ENCODE measurements at regions not wholly inside any gene's neighbourhood (a gene's known extent, or its start where the extent isn't known, plus 50 kb on each side); places are given as distances from the start of the nearest gene placed in this dataset.
A peak's percentile ranks its signal among the peaks of the same experiment; 100 is the strongest.
"Not testable (repeated sequence)": the region's sequence is repeated elsewhere in the genome, so short reads cannot be mapped to it uniquely, and the experiment has no call there.

- DNase-seq (ENCODE audit: low read depth); H3K4me3 ChIP-seq (ENCODE audit: low read length): not testable (repeated sequence)
Measured at GRCh38 chr1:83274656-83275055, 724.3 kb downstream of the TTLL7 start.

GRCh38 chr1:83272484-83272883 lies 726.4 kb downstream of the TTLL7 start:
- DNase-seq (ENCODE audit: low read depth); H3K4me3 ChIP-seq (ENCODE audit: low read length): not testable (repeated sequence)

- H3K4me3 ChIP-seq (ENCODE audit: low read length) = not testable (repeated sequence)
- DNase-seq (ENCODE audit: low read depth) = peak; percentile 41
Measured at GRCh38 chr1:83271834-83272233, 727.1 kb downstream of the TTLL7 start.

- DNase-seq (ENCODE audit: low read depth); H3K4me3 ChIP-seq (ENCODE audit: low read length): not testable (repeated sequence)
Measured at GRCh38 chr1:83270801-83271200, 728.1 kb downstream of the TTLL7 start.

GRCh38 chr1:83263808-83264207 lies 735.1 kb downstream of the TTLL7 start:
- DNase-seq (ENCODE audit: low read depth); H3K4me3 ChIP-seq (ENCODE audit: low read length): not testable (repeated sequence)

GRCh38 chr1:83251687-83252086 lies 747.2 kb downstream of the TTLL7 start:
- not testable (repeated sequence) for H3K4me3 ChIP-seq (ENCODE audit: low read length); DNase-seq (ENCODE audit: low read depth)

GRCh38 chr1:83246780-83247179 lies 752.2 kb downstream of the TTLL7 start:
- H3K4me3 ChIP-seq (ENCODE audit: low read length); DNase-seq (ENCODE audit: low read depth): not testable (repeated sequence)

- DNase-seq (ENCODE audit: low read depth); H3K4me3 ChIP-seq (ENCODE audit: low read length): not testable (repeated sequence)
Measured at GRCh38 chr1:83244832-83245231, 754.1 kb downstream of the TTLL7 start.

GRCh38 chr1:83239568-83239967 lies 759.4 kb downstream of the TTLL7 start:
- not testable (repeated sequence) for DNase-seq (ENCODE audit: low read depth); H3K4me3 ChIP-seq (ENCODE audit: low read length)

GRCh38 chr1:83238654-83239053 lies 760.3 kb downstream of the TTLL7 start:
- not testable (repeated sequence) for H3K4me3 ChIP-seq (ENCODE audit: low read length); DNase-seq (ENCODE audit: low read depth)

GRCh38 chr1:83219788-83220187 lies 779.1 kb downstream of the TTLL7 start:
- DNase-seq (ENCODE audit: low read depth) = peak; percentile 12

GRCh38 chr1:83218036-83218716 lies 780.8 kb downstream of the TTLL7 start:
- DNase-seq (ENCODE audit: low read depth); H3K4me3 ChIP-seq (ENCODE audit: low read length): not testable (repeated sequence)

More at GRCh38 chr1:83219788-83220187, 779.1 kb downstream of the TTLL7 start:
- H3K4me3 ChIP-seq (ENCODE audit: low read length) = not testable (repeated sequence)

GRCh38 chr1:83214317-83214716 lies 784.6 kb downstream of the TTLL7 start:
- not testable (repeated sequence) for DNase-seq (ENCODE audit: low read depth); H3K4me3 ChIP-seq (ENCODE audit: low read length)

- not testable (repeated sequence) for H3K4me3 ChIP-seq (ENCODE audit: low read length); DNase-seq (ENCODE audit: low read depth)
Measured at GRCh38 chr1:83213648-83214047, 785.3 kb downstream of the TTLL7 start.

- H3K4me3 ChIP-seq (ENCODE audit: low read length); DNase-seq (ENCODE audit: low read depth): not testable (repeated sequence)
Measured at GRCh38 chr1:83212033-83212432, 786.9 kb downstream of the TTLL7 start.

GRCh38 chr1:83208540-83208939 lies 790.4 kb downstream of the TTLL7 start:
- not testable (repeated sequence) for H3K4me3 ChIP-seq (ENCODE audit: low read length); DNase-seq (ENCODE audit: low read depth)

- DNase-seq (ENCODE audit: low read depth) = not testable (repeated sequence)
Measured at GRCh38 chr1:83194610-83195009, 804.3 kb downstream of the TTLL7 start.

GRCh38 chr1:83182033-83182728 lies 816.8 kb downstream of the TTLL7 start:
- DNase-seq (ENCODE audit: low read depth) = peak; percentile 11
- peak overlapping the region; percentile 21 for H3K4me3 ChIP-seq (ENCODE audit: low read length)

More at GRCh38 chr1:83194610-83195009, 804.3 kb downstream of the TTLL7 start:
- not testable (repeated sequence) for H3K4me3 ChIP-seq (ENCODE audit: low read length)

- not testable (repeated sequence) for DNase-seq (ENCODE audit: low read depth); H3K4me3 ChIP-seq (ENCODE audit: low read length)
Measured at GRCh38 chr1:83180621-83181020, 818.3 kb downstream of the TTLL7 start.

- H3K4me3 ChIP-seq (ENCODE audit: low read length); DNase-seq (ENCODE audit: low read depth): not testable (repeated sequence)
Measured at GRCh38 chr1:83167634-83168033, 831.3 kb downstream of the TTLL7 start.
